ENCODE measurements at regions not wholly inside any gene's neighbourhood (a gene's known extent, or its start where the extent isn't known, plus 50 kb on each side); places are given as distances from the start of the nearest gene placed in this dataset.

GRCh38 chr4:14446904-14447303 lies 555.4 kb upstream of the CPEB2 start:
- no peak for DNase-seq (ENCODE audit: low spot score)

GRCh38 chr4:14449308-14449707 lies 553.0 kb upstream of the CPEB2 start:
- DNase-seq (ENCODE audit: low spot score): no peak

GRCh38 chr4:14452001-14452400 lies 550.3 kb upstream of the CPEB2 start:
- no peak for DNase-seq (ENCODE audit: low spot score)

DNA sequence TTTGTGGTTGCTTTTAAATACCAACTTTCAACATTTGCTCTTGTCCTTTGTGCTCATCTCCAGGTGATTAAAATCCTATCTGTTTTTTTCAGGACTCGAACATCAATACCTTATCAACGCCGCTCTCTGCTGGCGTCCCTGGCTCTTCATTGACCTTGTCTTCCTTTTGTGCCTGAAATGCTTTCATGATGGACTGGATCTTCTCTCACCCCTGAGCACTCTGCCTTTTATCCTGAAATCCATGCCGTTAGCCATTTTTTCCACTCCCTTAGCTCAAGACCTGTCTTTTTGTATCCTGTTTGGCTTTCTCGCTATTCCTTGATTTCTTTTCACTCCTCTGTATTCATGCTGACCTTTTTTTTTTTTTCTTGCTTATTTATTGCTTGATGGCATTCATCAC lies 549.5 kb upstream of the CPEB2 start:
- DNase-seq (ENCODE audit: low spot score): no peak

DNA sequence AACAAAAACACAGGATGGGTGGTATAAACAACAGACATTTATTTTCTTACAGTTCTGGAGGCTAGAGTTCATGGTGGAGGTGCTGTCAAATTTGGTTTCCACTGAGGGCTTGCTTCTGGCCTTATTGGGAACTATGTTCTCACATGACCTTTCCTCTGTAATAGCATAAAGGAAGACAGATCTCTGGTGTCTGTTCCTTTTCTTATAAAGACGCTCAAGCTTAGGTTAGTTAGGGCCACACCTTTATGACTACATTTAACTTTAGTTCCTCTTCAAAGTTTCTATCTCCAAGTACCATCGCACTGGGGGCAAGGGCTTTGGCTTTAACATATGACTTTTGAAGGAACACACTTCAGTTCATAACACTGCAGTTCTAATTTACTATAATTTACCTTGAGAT lies 543.8 kb upstream of the CPEB2 start:
- no peak for DNase-seq (ENCODE audit: low spot score)

DNA sequence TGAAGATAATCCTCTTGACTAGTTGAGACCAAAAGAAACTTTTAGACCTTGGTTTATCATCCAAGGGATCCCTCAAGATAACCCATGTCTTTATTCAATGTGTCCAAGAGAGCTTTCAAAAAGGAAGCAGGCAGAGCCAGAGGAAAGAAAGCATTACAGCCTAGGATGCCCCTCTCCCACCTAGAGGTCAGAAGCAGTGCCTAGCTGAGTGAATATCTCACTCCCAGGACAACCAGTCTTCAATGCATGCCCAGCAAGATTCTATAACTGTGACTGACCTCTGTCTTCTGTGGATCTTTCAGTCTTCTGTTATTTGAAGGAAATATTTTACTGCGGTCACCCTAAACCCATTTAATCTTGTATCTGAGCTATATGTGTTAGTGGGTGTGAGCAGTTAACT lies 537.2 kb upstream of the CPEB2 start:
- no peak for DNase-seq (ENCODE audit: low spot score)

- no peak for DNase-seq (ENCODE audit: low spot score)
Measured at GRCh38 chr4:14465507-14465906, 536.8 kb upstream of the CPEB2 start.

GRCh38 chr4:14478504-14478903 lies 523.8 kb upstream of the CPEB2 start:
- no peak for DNase-seq (ENCODE audit: low spot score)

DNA sequence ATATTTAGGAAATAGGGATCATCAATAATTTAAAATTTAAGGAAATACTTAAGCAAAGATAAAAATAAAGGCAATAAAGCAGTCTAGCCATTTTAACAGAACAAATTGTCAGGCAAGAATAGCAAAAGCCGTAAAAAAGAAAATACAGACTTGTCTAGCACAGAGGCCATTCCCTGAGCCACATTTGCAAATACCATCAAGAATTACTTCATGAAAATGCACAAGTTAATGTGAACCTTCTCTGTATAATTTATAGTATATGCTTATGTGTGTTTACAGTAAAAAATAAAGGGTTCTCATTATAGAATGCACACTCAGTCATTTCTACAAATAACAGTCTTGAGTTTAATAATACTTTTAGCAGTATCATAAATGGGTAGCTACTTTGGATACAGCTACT lies 505.9 kb upstream of the CPEB2 start:
- no peak for DNase-seq (ENCODE audit: low spot score)

DNA sequence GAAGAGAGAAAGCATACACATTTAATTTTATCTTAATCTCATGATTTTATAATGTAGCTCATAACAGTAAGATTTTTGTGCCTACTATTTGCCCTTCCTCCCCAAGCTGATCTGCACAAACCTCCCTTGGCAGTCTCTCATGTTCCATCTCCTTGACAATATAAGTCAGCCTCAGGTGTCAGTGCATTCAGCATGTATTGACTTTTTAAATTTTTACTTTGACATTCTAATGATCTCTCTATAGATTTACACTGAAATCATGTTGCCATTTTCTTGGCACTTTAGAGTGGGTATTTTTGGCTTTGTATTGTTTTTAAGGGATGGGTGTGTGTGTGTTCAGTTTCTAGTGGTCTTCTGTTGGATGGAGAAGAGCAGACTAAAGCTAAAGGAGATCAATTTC lies 505.3 kb upstream of the CPEB2 start:
- DNase-seq (ENCODE audit: low spot score): no peak

DNA sequence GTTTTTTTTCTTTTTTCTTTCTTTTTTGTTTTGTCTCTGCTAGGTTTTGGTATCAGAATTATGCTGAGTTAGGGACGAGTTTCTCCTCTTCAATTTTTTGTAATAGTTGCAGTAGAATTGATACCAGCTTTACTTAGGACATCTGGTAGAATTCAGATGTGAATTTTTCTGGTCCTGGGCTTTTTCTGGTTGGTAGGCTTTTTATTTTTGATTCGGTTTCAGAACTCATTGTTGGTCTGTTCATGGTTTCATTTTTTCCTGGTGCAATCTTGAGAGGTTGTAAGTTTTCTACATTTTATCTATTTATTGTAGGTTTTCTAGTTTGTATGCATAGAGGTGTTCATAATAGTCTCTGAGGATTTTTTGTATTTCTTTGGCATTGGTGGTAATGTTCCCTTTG lies 498.1 kb upstream of the CPEB2 start:
- no peak for DNase-seq (ENCODE audit: low spot score)

- no peak for DNase-seq (ENCODE audit: low spot score)
Measured at GRCh38 chr4:14513471-14513870, 488.8 kb upstream of the CPEB2 start.

GRCh38 chr4:14515556-14515955 lies 486.7 kb upstream of the CPEB2 start:
- no peak for DNase-seq (ENCODE audit: low spot score)

DNA sequence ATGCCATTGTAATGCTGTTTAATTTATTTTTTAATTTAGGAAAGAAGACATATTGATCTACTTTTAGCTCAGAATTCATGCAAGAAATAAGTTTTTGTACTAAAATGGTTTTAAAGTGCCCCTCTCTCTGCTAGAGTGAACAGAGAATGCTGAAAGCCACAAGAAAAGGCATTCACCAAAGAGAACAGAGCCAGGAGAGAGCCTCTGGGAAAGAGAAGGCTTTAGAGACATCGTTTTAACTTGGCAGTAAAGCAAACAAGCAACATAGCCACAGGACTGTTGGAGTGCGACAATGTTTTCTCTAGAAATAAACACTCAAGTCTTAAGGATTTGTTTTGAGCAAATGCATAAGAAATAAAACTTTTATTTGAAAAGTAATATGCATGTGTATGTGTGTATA lies 484.1 kb upstream of the CPEB2 start:
- DNase-seq (ENCODE audit: low spot score): no peak

GRCh38 chr4:14520171-14520570 lies 482.1 kb upstream of the CPEB2 start:
- DNase-seq (ENCODE audit: low spot score): peak; percentile 0

GRCh38 chr4:14524276-14524675 lies 478.0 kb upstream of the CPEB2 start:
- DNase-seq (ENCODE audit: low spot score): no peak

DNA sequence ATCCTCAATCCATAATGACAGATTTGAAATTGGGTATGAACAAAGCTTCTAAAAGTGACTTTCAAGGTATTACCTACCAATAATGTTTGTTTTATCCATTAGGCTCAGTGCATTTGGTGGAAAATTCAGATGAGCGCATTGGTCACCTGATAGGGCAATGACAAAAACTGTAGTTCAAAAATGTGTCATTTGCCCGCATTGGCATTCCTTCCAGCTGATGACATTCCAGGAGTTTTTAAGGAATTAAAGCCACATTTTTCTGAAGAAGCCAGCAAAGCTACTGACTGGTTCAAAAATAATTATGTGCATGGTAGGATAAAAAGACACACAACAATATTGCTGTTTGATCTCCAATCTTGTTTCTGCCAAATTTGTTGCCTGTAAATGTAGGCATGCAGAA lies 473.4 kb upstream of the CPEB2 start:
- no peak for DNase-seq (ENCODE audit: low spot score)

DNA sequence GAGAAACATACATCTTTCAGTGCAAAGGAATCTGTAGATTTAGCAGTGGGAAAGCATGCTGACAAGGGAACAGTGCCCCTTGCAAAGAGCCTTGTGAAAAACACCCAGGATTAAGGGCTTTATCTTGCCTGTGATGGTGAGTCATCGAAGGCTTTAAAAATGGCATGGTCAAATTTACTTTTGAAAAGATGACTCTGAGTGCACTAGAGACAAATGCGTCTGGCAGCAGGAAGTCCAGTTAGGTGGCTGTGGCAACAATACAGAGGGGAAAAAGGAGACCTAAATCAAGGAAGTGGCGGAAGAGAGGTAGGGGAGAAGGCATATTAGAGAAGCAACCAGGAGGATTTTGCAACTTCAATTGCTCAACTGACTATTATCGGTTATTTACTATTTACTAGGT lies 472.6 kb upstream of the CPEB2 start:
- DNase-seq (ENCODE audit: low spot score): no peak

DNA sequence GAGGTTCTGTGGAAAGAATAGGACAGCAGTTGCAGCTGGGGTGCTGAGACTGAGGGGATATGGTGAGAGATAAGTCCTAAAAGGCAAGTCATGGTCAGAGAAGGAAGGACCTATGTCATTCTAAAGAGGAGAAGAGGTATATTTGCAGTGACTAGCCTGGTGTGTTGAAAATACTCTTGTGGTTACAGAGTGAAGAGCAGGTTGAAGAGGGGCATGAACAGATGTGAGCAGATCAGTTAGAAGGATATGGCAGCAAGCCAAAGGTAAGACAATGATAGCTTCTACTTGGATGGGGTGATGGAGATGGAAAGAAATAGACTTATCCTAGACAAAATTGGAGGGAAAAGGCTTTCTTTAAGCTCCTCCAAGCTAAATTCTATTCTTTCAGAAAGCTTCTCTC lies 469.8 kb upstream of the CPEB2 start:
- no peak for DNase-seq (ENCODE audit: low spot score)

- no peak for DNase-seq (ENCODE audit: low spot score)
Measured at GRCh38 chr4:14539246-14539645, 463.0 kb upstream of the CPEB2 start.

- no peak for DNase-seq (ENCODE audit: low spot score)
Measured at GRCh38 chr4:14545163-14545562, 457.1 kb upstream of the CPEB2 start.

DNA sequence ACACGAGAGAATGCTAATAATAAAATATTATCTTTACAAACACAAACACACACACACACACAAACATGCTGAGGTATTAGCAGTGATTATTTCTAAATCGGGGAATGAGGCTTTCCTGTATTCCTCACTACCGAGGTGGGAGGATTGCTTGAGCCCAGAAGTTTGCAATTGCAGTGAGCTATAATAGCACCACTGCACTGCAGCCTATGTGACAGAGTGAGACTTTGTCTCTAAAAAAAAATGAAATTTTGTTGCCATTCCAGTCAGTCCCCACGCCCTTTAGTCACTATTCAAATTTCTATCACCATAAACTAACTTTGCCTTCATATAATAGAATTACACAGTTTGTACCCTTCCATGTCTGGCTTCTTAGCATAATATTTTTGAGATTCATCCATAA lies 456.5 kb upstream of the CPEB2 start:
- no peak for DNase-seq (ENCODE audit: low spot score)

DNA sequence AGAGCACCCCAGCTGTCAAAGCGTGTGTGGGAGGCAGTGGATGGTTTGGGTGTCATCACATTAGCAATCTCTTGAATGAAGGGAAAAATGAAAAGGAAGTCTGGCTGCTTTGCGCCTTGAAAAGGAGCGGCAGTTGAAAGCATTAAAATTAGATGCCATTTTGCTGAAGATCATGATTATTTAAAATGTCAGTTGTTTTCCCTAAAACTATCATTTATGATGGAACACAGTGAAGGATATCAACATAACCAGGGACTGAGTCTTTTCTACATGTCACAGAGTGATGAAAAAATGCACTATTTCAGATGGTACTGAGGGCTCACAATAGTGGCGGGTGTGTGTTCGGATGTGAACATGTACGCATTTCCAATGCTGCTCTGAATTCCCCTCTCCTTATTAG lies 450.2 kb upstream of the CPEB2 start:
- no peak for DNase-seq (ENCODE audit: low spot score)

DNA sequence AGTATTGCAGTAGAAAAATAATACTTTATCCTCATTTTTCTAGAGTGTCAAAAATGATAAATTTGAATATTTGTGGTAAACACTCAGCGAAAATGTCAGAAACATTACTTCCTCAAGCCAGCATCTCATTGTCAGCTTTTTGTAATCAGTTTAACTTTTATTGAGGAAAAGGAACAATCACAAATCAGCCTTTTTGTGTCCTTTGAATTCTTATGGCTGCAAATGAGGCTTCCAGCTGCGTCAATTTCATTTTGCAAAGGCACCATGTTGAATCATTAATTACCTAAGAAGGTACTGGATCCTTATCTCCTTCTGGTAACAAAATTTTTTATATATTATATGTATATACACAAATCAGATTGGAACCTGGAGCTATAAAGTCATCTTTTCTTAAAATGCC lies 442.6 kb upstream of the CPEB2 start:
- DNase-seq (ENCODE audit: low spot score): no peak

DNA sequence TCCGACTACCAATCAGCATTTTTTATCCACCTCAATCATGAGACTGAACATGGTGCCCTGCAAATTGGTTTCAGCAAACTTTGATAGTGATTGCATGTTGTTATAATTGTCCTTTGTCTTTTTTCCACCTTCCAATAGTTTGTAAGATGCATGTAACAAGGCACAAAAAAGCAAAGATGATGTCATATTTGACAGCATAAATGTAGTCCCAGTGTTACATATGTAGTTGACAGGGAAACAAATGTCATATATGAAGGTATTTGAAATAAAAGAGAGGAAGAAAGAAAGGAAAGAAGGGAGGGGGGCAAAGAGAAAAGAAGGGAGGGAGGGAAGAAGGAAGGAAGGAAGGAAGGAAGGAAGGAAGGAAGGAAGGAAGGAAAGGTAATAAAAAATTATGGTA lies 441.7 kb upstream of the CPEB2 start:
- DNase-seq (ENCODE audit: low spot score): no peak
